ENCODE measurements at regions not wholly inside any gene's neighbourhood (a gene's known extent, or its start where the extent isn't known, plus 50 kb on each side); places are given as distances from the start of the nearest gene placed in this dataset.
A peak's percentile ranks its signal among the peaks of the same experiment; 100 is the strongest.

DNA sequence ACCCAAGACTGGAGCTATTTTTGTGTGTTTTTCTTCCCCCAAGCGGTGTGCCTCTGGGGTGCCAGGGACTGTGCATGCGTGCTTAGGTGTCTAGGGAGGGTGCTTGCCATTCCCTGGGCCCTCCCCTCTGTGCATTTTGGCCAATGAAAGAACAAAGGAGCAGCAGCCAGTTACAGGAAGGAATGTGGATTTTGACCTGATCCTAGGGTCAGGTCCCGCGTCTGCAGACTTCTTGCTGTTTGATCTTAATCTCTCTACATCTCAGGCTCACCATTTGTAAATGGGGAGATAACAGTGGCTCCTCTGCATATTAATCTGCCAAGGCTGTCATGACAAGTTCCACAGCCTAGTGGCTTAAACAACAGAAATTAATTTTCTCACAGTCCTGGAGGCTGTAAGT is 699.1 kb downstream of the QKI start:
- peaks cover 19% of the 10 kb centered on the region for H3K4me1 ChIP-seq
- peaks cover 6% of the 10 kb centered on the region for H3K36me3 Mint-ChIP-seq (ENCODE audit: insufficient read depth, unreplicated experiment)
- H3K4me3 ChIP-seq (ENCODE audit: low read depth, low read length): no peak overlapping the region
- peaks cover 19% of the 10 kb centered on the region for H3K9me3 Mint-ChIP-seq (ENCODE audit: unreplicated experiment)
- POLR2A ChIA-PET: no interaction called here
- no peak overlapping the region for H3K4me3 Mint-ChIP-seq (ENCODE audit: unreplicated experiment)
- H3K27ac Mint-ChIP-seq (ENCODE audit: unreplicated experiment): no peak overlapping the region
- no peaks in the 10 kb centered on the region for H3K27me3 Mint-ChIP-seq (ENCODE audit: insufficient read depth, unreplicated experiment)
- TF ChIP-seq, protein P1, sequence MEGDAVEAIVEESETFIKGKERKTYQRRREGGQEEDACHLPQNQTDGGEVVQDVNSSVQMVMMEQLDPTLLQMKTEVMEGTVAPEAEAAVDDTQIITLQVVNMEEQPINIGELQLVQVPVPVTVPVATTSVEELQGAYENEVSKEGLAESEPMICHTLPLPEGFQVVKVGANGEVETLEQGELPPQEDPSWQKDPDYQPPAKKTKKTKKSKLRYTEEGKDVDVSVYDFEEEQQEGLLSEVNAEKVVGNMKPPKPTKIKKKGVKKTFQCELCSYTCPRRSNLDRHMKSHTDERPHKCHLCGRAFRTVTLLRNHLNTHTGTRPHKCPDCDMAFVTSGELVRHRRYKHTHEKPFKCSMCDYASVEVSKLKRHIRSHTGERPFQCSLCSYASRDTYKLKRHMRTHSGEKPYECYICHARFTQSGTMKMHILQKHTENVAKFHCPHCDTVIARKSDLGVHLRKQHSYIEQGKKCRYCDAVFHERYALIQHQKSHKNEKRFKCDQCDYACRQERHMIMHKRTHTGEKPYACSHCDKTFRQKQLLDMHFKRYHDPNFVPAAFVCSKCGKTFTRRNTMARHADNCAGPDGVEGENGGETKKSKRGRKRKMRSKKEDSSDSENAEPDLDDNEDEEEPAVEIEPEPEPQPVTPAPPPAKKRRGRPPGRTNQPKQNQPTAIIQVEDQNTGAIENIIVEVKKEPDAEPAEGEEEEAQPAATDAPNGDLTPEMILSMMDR (IDR thresholded peaks at IDR 0.05; ENCODE audit: insufficient read depth in 1 of 2, low read depth in 1 of 2, low read length in 1 of 2, severe bottlenecking in 1 of 2, unreplicated experiment in 1 of 2): no peak
- no peaks in the 10 kb centered on the region for H3K36me3 ChIP-seq (ENCODE audit: control insufficient read depth, insufficient read depth, low read length)
- H3K9me3 ChIP-seq: peaks cover 7% of the 10 kb centered on the region; the same call in 1 of the 2 replicates
- no TSS peak for BruUV-seq (replicated peaks)
- intact Hi-C loops (cut with micrococcal nuclease; ENCODE audit: unreplicated experiment): no loop called here
- peak; percentile 46 to 63 for DNase-seq
- no peaks in the 10 kb centered on the region for H3K27me3 ChIP-seq (replicated peaks; ENCODE audit: control insufficient read depth, insufficient read depth, low read length)
- H3K4me1 Mint-ChIP-seq (ENCODE audit: low read depth, unreplicated experiment): peaks cover 12% of the 10 kb centered on the region
- CTCF ChIA-PET: no interaction called here

DNA sequence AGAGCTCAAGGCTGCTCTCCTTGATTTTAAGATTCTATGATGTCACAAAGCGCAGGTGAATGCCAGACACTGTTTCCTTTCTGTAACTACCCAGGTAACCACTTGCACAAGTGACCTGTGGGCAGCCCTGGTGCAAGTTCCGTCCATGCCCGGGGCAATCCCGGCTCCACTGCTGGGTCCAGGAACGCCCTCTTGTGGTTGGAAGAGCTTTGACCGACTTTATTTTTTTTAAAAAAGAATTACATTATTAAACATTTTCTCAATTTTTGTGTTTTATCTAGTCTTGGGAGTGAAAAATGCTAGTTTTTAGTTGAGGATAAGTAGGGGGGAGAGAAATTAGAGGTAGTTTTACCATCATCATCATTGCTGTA is 695.2 kb downstream of the QKI start:
- no peak for DNase-seq
- Mint-ChIP-seq H3K27me3 (ENCODE audit: insufficient read depth, unreplicated experiment) (no peaks in the 10 kb centered on the region), H3K27ac (ENCODE audit: unreplicated experiment) (no peak overlapping the region), H3K4me3 (ENCODE audit: unreplicated experiment) (no peak overlapping the region), H3K36me3 (ENCODE audit: insufficient read depth, unreplicated experiment) (peaks cover 6% of the 10 kb centered on the region), H3K4me1 (ENCODE audit: low read depth, unreplicated experiment) (peaks cover 12% of the 10 kb centered on the region), H3K9me3 (ENCODE audit: unreplicated experiment) (peaks cover 19% of the 10 kb centered on the region)
- no peak overlapping the region for H3K4me3 ChIP-seq (ENCODE audit: low read depth, low read length)
- H3K27me3 ChIP-seq (replicated peaks; ENCODE audit: control insufficient read depth, insufficient read depth, low read length): no peaks in the 10 kb centered on the region
- intact Hi-C loops (cut with micrococcal nuclease; ENCODE audit: unreplicated experiment): no loop called here
- ChIA-PET CTCF (no interaction called here), POLR2A (no interaction called here)
- H3K4me1 ChIP-seq: peaks cover 13% of the 10 kb centered on the region
- H3K36me3 ChIP-seq (ENCODE audit: control insufficient read depth, insufficient read depth, low read length): no peaks in the 10 kb centered on the region
- no TSS peak for BruUV-seq (replicated peaks)
- H3K9me3 ChIP-seq: peaks cover 7% of the 10 kb centered on the region; the same call in 1 of the 2 replicates
- TF ChIP-seq, protein P1 (IDR thresholded peaks at IDR 0.05; ENCODE audit: insufficient read depth in 1 of 2, low read depth in 1 of 2, low read length in 1 of 2, severe bottlenecking in 1 of 2, unreplicated experiment in 1 of 2): no peak

DNA sequence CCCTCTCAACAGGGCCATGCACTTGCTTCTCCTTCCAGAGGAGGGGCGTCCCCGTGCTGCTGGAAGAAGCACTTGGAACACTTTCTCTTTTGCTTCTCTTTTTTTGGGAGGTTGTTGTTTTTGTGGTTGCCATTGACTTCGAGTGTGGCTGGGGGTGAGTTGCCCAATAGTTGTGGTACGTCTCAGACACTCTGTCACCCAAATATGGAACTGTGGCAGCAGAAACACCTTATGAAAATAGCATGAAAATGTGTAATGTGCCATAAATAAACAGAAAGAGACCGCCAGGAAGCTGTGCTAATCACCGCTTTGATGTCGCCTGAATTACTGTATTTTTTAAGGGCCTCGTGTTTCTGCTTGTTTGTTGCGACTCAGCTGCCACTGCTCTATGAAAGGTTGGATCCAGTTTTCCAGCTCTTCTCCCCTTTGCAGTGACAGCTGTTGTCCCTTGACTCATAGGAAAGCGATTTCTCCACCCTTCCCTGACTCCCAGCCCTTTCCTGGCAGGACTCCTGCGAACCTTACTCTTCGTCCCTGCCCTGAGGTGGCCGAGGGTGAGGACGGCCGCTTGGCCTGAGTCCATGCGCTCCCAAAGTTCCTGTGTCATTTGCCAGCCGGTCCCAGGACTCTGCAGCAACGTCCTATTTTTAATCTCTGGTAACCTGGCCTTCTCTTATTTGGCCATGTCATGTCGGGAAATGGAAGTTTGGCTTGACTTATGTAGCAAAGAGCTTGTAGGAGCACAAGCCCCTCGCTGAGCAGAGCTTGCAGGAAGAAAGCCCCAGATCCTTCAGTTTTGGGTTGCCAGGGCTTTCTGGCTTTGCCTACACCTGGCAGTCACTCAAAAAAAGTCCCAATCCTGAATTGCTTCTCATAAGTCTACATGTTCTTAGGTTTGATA is 694.6 kb downstream of the QKI start:
- no peaks in the 10 kb centered on the region for H3K27me3 Mint-ChIP-seq (ENCODE audit: insufficient read depth, unreplicated experiment)
- H3K36me3 Mint-ChIP-seq (ENCODE audit: insufficient read depth, unreplicated experiment): peaks cover 6% of the 10 kb centered on the region
- no peaks in the 10 kb centered on the region for H3K27me3 ChIP-seq (replicated peaks; ENCODE audit: control insufficient read depth, insufficient read depth, low read length)
- no TSS peak for BruUV-seq (replicated peaks)
- DNase-seq: no peak
- peaks cover 10% of the 10 kb centered on the region for H3K4me1 ChIP-seq
- H3K4me3 ChIP-seq (ENCODE audit: low read depth, low read length): no peak overlapping the region
- H3K4me3 Mint-ChIP-seq (ENCODE audit: unreplicated experiment): no peak overlapping the region
- no peaks in the 10 kb centered on the region for H3K36me3 ChIP-seq (ENCODE audit: control insufficient read depth, insufficient read depth, low read length)
- ChIA-PET CTCF (no interaction called here), POLR2A (no interaction called here)
- H3K9me3 Mint-ChIP-seq (ENCODE audit: unreplicated experiment): peaks cover 19% of the 10 kb centered on the region
- TF ChIP-seq, protein P1 (IDR thresholded peaks at IDR 0.05; ENCODE audit: insufficient read depth in 1 of 2, low read depth in 1 of 2, low read length in 1 of 2, severe bottlenecking in 1 of 2, unreplicated experiment in 1 of 2): no peak
- H3K9me3 ChIP-seq: peaks cover 7% of the 10 kb centered on the region; the same call in 1 of the 2 replicates
- intact Hi-C loops (cut with micrococcal nuclease; ENCODE audit: unreplicated experiment): no loop called here
- H3K4me1 Mint-ChIP-seq (ENCODE audit: low read depth, unreplicated experiment): peaks cover 10% of the 10 kb centered on the region
- H3K27ac Mint-ChIP-seq (ENCODE audit: unreplicated experiment): no peak overlapping the region

Measured in Caco-2 (cell line).